H1 (cell line): ENCODE measurements at regions not wholly inside any gene's neighbourhood (a gene's known extent, or its start where the extent isn't known, plus 50 kb on each side); places are given as distances from the start of the nearest gene placed in this dataset.

Experiments
- CTCF ChIA-PET: fragments of 300-600 bp; sonication (Branson Sonifier 250); formaldehyde crosslinking; loops from one replicate; lab custom pipeline; 2021; ENCODE audit not compliant: partially characterized antibody; lab: Charles Lee
- POLR2A ChIA-PET: fragments of 300-600 bp; sonication (Branson Sonifier 250); formaldehyde crosslinking; loops from one replicate; lab custom pipeline; 2021; ENCODE audit warnings: inconsistent platforms; ENCODE audit not compliant: partially characterized antibody; lab: Charles Lee
- DNase-seq, 2 experiments: peaks; one replicate each; pipeline versions ENCODE4 v3.0.0 to v3.0.0-alpha.2; 2010 to 2022; ENCODE audit warnings: low spot score in 2 of 2, low read depth in 1 of 2, mixed read lengths in 1 of 2
- FAIRE-seq: peaks from 2 replicates; lab custom pipeline; 2011; peaks lifted over from hg19 to GRCh38; lab: Jason Lieb, UNC
- H2AFZ ChIP-seq: 2 replicates; pipeline ENCODE4 v1.8.1; 2012; ENCODE audit warnings: low read length, inconsistent platforms
- H2AK5ac ChIP-seq: 2 replicates; pipeline ENCODE4 v1.6.1; 2013; ENCODE audit warnings: low read depth, low read length
- H2BK120ac ChIP-seq: replicated peaks from 2 replicates; pipeline ENCODE3; 2013; ENCODE audit warnings: low read depth, low read length, inconsistent platforms
- H2BK12ac ChIP-seq: 2 replicates; pipeline ENCODE4 v1.6.1; 2013; ENCODE audit warnings: low read depth, low read length
- H2BK15ac ChIP-seq: 2 replicates; pipeline ENCODE4 v1.6.1; 2013; ENCODE audit warnings: low read length
- H2BK20ac ChIP-seq: 2 replicates; pipeline ENCODE4 v1.6.1; 2013; ENCODE audit warnings: low read length
- H2BK5ac ChIP-seq: 2 replicates; pipeline ENCODE4 v1.6.1; 2013; ENCODE audit warnings: low read depth, low read length
- H3K14ac ChIP-seq: 2 replicates; pipeline ENCODE4 v1.6.1; 2013; ENCODE audit warnings: inconsistent platforms; ENCODE audit not compliant: insufficient read length
- H3K18ac ChIP-seq: 2 replicates; pipeline ENCODE4 v1.6.1; 2013; ENCODE audit warnings: low read length; ENCODE audit errors: extremely low read depth
- H3K23ac ChIP-seq: 2 replicates; pipeline ENCODE4 v1.6.1; 2013; ENCODE audit warnings: inconsistent platforms; ENCODE audit not compliant: insufficient read length
- H3K23me2 ChIP-seq: 2 replicates; pipeline ENCODE4 v1.6.1; 2013; ENCODE audit warnings: low read depth, low read length
- H3K27ac ChIP-seq: 2 replicates; pipeline ENCODE4 v1.6.1; 2011; ENCODE audit warnings: low read depth, low read length, inconsistent platforms
- H3K27me3 ChIP-seq, 4 experiments: replicated peaks in 1 of 4; 1 replicate in 1 of 4; 2 replicates in 3 of 4; pipeline versions ENCODE4 v1.6.1 to v1.8.1; 2011 to 2013; ENCODE audit warnings: low read length in 3 of 4, mild to moderate bottlenecking in 3 of 4, inconsistent platforms in 2 of 4, mixed read lengths in 2 of 4, moderate library complexity in 1 of 4; ENCODE audit not compliant: control insufficient read depth in 3 of 4, insufficient read depth in 3 of 4; ENCODE audit errors: extremely low read depth in 1 of 4
- H3K36me3 ChIP-seq, 4 experiments: 2 replicates each; pipeline versions ENCODE4 v1.6.1 to v1.8.1; 2011 to 2013; ENCODE audit warnings: mild to moderate bottlenecking in 4 of 4, low read length in 3 of 4, moderate library complexity in 2 of 4, control low read depth in 1 of 4, inconsistent platforms in 1 of 4; ENCODE audit not compliant: insufficient read depth in 4 of 4, control insufficient read depth in 2 of 4
- H3K4ac ChIP-seq: replicated peaks from 2 replicates; pipeline ENCODE3; 2013; ENCODE audit warnings: low read length, low read depth, mixed read lengths, inconsistent platforms; ENCODE audit not compliant: insufficient read length
- H3K4me1 ChIP-seq, 4 experiments: replicated peaks in 1 of 4; 1 replicate in 1 of 4; 2 replicates in 3 of 4; pipeline versions ENCODE4 v1.6.1 to v1.8.1; 2011 to 2013; ENCODE audit warnings: low read length in 3 of 4, inconsistent platforms in 2 of 4, mixed read lengths in 1 of 4; ENCODE audit not compliant: insufficient read depth in 4 of 4, control insufficient read depth in 3 of 4
- H3K4me2 ChIP-seq, 2 experiments: 2 replicates each; pipeline versions ENCODE4 v1.6.1 to v1.8.1; 2011 to 2013; ENCODE audit warnings: low read depth in 2 of 2, low read length in 2 of 2, control low read depth in 1 of 2, inconsistent platforms in 1 of 2, mild to moderate bottlenecking in 1 of 2; ENCODE audit not compliant: insufficient read depth in 1 of 2
- H3K4me3 ChIP-seq, 4 experiments: fragments of 200-600, 300-600 bp in 1 of 4; sonication (generic), shearing (Covaris generic), sonication (Bioruptor Twin) in 1 of 4; 2 replicates each; pipeline versions ENCODE4 v1.5.1 to v1.8.1; 2011 to 2016; ENCODE audit warnings: low read length in 4 of 4, low read depth in 3 of 4, control low read depth in 2 of 4, inconsistent platforms in 2 of 4, mild to moderate bottlenecking in 2 of 4, mixed read lengths in 1 of 4, moderate library complexity in 1 of 4; ENCODE audit not compliant: insufficient read depth in 2 of 4; ENCODE audit errors: extremely low read depth in 1 of 4
- H3K56ac ChIP-seq: replicated peaks from 2 replicates; pipeline ENCODE3; 2013; ENCODE audit warnings: low read depth, mild to moderate bottlenecking, mixed read lengths, low read length, inconsistent platforms; ENCODE audit not compliant: insufficient read length
- H3K79me1 ChIP-seq: 2 replicates; pipeline ENCODE4 v1.6.1; 2013; ENCODE audit warnings: low read depth, low read length, control low read depth
- H3K79me2 ChIP-seq, 2 experiments: 2 replicates each; pipeline versions ENCODE4 v1.6.1 to v1.8.1; 2012 to 2013; ENCODE audit warnings: low read length in 2 of 2, mild to moderate bottlenecking in 2 of 2, inconsistent platforms in 1 of 2; ENCODE audit not compliant: insufficient read depth in 2 of 2, control insufficient read depth in 1 of 2
- H3K9ac ChIP-seq, 4 experiments: replicated peaks in 1 of 4; 1 replicate in 1 of 4; 2 replicates in 3 of 4; pipeline versions ENCODE4 v1.6.1 to v1.8.1; 2011 to 2013; ENCODE audit warnings: low read depth in 3 of 4, low read length in 3 of 4, control low read depth in 2 of 4, mild to moderate bottlenecking in 2 of 4, moderate library complexity in 2 of 4, inconsistent platforms in 1 of 4; ENCODE audit errors: extremely low read depth in 1 of 4
- H3K9me3 ChIP-seq, 2 experiments: 2 replicates each; pipeline versions ENCODE4 v1.6.1 to v1.8.1; 2012 to 2013; ENCODE audit warnings: mild to moderate bottlenecking in 2 of 2, moderate library complexity in 2 of 2, control low read depth in 1 of 2, inconsistent platforms in 1 of 2, low read depth in 1 of 2, low read length in 1 of 2, mixed read lengths in 1 of 2; ENCODE audit not compliant: insufficient read depth in 2 of 2
- H4K20me1 ChIP-seq, 2 experiments: replicated peaks in 1 of 2; 2 replicates each; pipeline versions ENCODE3 to v1.8.1; 2011 to 2013; ENCODE audit warnings: inconsistent platforms in 2 of 2, low read length in 2 of 2, mild to moderate bottlenecking in 1 of 2; ENCODE audit not compliant: insufficient read depth in 2 of 2, control insufficient read depth in 1 of 2
- H4K5ac ChIP-seq: 2 replicates; pipeline ENCODE4 v1.6.1; 2013; ENCODE audit warnings: low read length, low read depth, mixed read lengths, inconsistent platforms; ENCODE audit not compliant: insufficient read length
- H4K8ac ChIP-seq: 2 replicates; pipeline ENCODE4 v1.8.0; 2013; ENCODE audit warnings: mild to moderate bottlenecking, moderate library complexity, low read length, inconsistent platforms; ENCODE audit not compliant: insufficient read depth; ENCODE audit errors: extremely low read depth
- H4K91ac ChIP-seq: replicated peaks from 2 replicates; pipeline ENCODE3; 2013; ENCODE audit warnings: low read length, mixed read lengths, inconsistent platforms; ENCODE audit not compliant: insufficient read length
- GTF2F1 ChIP-seq: IDR thresholded peaks from 2 replicates; pipeline ENCODE4 v1.6.1; 2012; ENCODE audit warnings: low read depth, low read length, improper control_type of control experiment, borderline replicate concordance
- JUN ChIP-seq: IDR thresholded peaks from 2 replicates; pipeline ENCODE4 v1.6.1; 2011; ENCODE audit warnings: low read depth, mild to moderate bottlenecking, improper control_type of control experiment, low read length
- NRF1 ChIP-seq: IDR thresholded peaks from 2 replicates; pipeline ENCODE4 v1.6.1; 2011; ENCODE audit warnings: mild to moderate bottlenecking, low read depth, low read length, improper control_type of control experiment
- PHF8 ChIP-seq: fragments of 200-600 bp; sonication (generic); conservative IDR thresholded peaks from 2 replicates; pipeline ENCODE4 v1.7.1; 2012; ENCODE audit warnings: low read depth, mild to moderate bottlenecking, inconsistent platforms, low read length, moderate library complexity
- SP2 ChIP-seq: IDR thresholded peaks from 2 replicates; pipeline ENCODE4 v1.6.1; 2012; ENCODE audit warnings: mild to moderate bottlenecking, low read length, inconsistent platforms
- TCF12 ChIP-seq: IDR thresholded peaks from 2 replicates; pipeline ENCODE4 v1.6.1; 2011; ENCODE audit warnings: low read depth, mild to moderate bottlenecking, low read length
- ZNF274 ChIP-seq: IDR thresholded peaks from 2 replicates; pipeline ENCODE4 v1.7.0; 2012; ENCODE audit warnings: low read length, borderline replicate concordance; ENCODE audit errors: extremely low read depth
- WGBS, 2 experiments: shearing (Covaris generic) in 1 of 2; methylation state at CpG; one replicate each; pipeline versions ENCODE4 v1.1.6 to v1.1.7; 2013 to 2015; ENCODE audit warnings: low lambda C conversion rate in 2 of 2, mixed read lengths in 2 of 2, inconsistent platforms in 1 of 2, low coverage in 1 of 2, missing lambda C conversion rate in 1 of 2; ENCODE audit not compliant: insufficient replicate concordance in 2 of 2, insufficient coverage in 1 of 2, insufficient read length in 1 of 2; ENCODE audit errors: extremely low coverage in 1 of 2, missing lambda C conversion rate in 1 of 2; 5-methylcytosine and 5-hydroxymethylcytosine counted together

DNA sequence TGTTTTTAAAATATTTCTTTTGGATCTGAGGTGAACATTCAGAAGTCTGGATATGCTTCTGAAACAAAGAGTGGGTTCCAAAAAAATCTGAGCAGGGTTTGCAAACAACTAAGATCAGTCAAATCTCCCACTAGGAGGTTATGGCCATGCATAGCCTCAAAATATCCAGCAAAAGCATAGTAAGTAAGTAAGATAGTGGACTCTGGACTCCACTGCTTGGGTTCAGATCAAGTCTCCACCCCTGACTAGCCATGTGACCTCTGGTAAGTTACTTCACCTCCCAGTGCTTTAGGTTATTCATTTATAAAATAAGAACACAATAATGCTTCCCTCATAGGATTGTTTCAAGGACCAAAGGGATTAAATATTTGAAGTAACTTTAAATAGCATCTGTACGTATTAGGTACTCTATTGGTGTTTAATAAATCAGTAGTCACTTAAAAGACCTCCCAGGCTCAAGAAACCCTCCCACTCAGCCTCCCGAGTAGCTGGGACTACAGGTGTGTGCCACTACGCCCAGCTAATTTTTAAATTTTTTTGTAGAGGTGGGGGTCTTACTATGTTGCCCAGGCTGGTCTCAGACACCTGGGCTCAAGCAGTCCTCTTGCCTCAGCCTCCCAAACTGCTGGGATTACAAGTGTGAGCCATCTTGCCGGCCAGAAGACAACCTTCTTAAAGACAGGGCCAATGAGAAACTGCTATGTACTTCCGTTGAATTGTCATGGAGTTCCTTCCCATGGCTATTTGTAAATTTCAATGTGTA lies 95.7 kb upstream of the SOX5 start:
- H4K8ac ChIP-seq: no peak overlapping the region
- H3K56ac ChIP-seq: no peak overlapping the region
- H3K9me3 ChIP-seq: peaks cover 0 to 7% of the 10 kb centered on the region in 2 experiments; a peak in 1 of 4 replicates
- no peaks in the 10 kb centered on the region for H3K79me1 ChIP-seq
- H2BK120ac ChIP-seq: no peak overlapping the region
- H3K23me2 ChIP-seq: no peaks in the 10 kb centered on the region
- H2AK5ac ChIP-seq: no peak overlapping the region
- no peak overlapping the region for H3K18ac ChIP-seq
- 93% methylated on average over 5 of the region's 5 CpGs; no CpG with 5 or more reads in 1 of the 2 experiments for WGBS, 2 experiments
- H3K9ac ChIP-seq: no peak overlapping the region
- H3K4me3 ChIP-seq: no peak overlapping the region
- FAIRE-seq (no peak), DNase-seq (no peak)
- no peak overlapping the region for H2BK15ac ChIP-seq
- H3K27ac ChIP-seq: no peak overlapping the region
- no peak overlapping the region for H2BK5ac ChIP-seq
- no peak overlapping the region for H3K14ac ChIP-seq
- no peaks in the 10 kb centered on the region for H4K20me1 ChIP-seq
- no peak overlapping the region for H3K23ac ChIP-seq
- H2BK12ac ChIP-seq: no peak overlapping the region
- H2AFZ ChIP-seq: no peak overlapping the region
- no peaks in the 10 kb centered on the region for H3K36me3 ChIP-seq
- TF ChIP-seq TCF12 (no peak), GTF2F1 (no peak), SP2 (no peak), ZNF274 (no peak), PHF8 (no peak), JUN (no peak), NRF1 (no peak)
- no peak overlapping the region for H4K91ac ChIP-seq
- H4K5ac ChIP-seq: no peak overlapping the region
- CTCF ChIA-PET: no interaction called here
- no peak overlapping the region for H2BK20ac ChIP-seq
- H3K79me2 ChIP-seq: no peaks in the 10 kb centered on the region
- no peaks in the 10 kb centered on the region for H3K4me1 ChIP-seq
- H3K4ac ChIP-seq: no peak overlapping the region
- H3K4me2 ChIP-seq: no peak overlapping the region
- peaks cover 0 to 1% (median 0%) of the 10 kb centered on the region in 4 experiments; a peak in 1 of 7 replicates for H3K27me3 ChIP-seq
- POLR2A ChIA-PET: no interaction called here
